IPS-18c (cell line): ENCODE measurements at regions not wholly inside any gene's neighbourhood (a gene's known extent, or its start where the extent isn't known, plus 50 kb on each side); places are given as distances from the start of the nearest gene placed in this dataset.

Experiments used
- H3K4me3 ChIP-seq: 2 replicates; pipeline ENCODE4 v1.7.0; 2013; ENCODE audit warnings: low read depth, mild to moderate bottlenecking, low read length, moderate library complexity; ENCODE audit not compliant: insufficient read depth
- H3K9me3 ChIP-seq: one replicate; pipeline ENCODE4 v1.6.1; 2013; ENCODE audit warnings: mild to moderate bottlenecking, low read length, moderate library complexity; ENCODE audit not compliant: control insufficient read depth, insufficient read depth

GRCh38 chr5:105015098-105015497 lies 1452.5 kb upstream of the NUDT12 start:
- Histone ChIP-seq H3K9me3 (no peaks in the 10 kb centered on the region), H3K4me3 (no peak overlapping the region)

DNA sequence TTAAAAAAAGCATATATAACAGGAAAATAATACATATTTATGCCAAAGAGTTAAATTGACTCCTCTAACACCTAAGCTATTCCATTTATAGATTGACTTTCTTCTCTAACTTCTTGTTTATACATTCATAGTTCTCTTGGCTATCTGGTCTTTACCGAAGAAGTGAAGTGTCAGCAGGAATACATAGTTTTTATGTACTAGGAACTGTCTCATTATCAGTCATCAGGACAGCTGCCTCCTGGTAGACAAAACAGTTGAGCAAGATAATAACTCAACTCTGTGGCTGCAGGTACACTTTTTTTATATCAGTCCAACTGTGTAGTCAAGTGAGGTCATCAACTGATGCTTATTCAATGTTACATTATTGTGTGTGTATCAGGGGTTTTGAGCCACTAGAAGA lies 1436.0 kb upstream of the NUDT12 start:
- H3K4me3 ChIP-seq, result no peak overlapping the region
- H3K9me3 ChIP-seq, result no peaks in the 10 kb centered on the region

DNA sequence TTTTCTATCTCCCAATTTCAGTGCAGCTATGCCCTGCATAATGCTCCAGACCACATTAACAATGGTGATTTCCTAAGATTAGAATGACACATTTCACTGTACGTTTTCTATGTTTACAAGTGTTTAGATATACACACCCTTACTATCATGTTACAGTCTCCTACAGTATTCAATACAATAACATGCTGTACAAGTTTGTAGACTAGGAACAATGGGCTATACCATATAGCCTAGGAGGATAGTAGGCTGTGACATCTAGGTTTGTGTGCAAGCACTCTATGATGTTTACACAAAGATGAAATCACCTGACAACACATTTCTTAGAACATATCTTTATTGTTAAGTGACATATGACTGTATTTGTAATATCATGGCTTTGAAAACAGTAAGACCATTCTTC lies 1435.6 kb upstream of the NUDT12 start:
- H3K4me3 ChIP-seq, result no peak overlapping the region
- H3K9me3 ChIP-seq, result no peaks in the 10 kb centered on the region

DNA sequence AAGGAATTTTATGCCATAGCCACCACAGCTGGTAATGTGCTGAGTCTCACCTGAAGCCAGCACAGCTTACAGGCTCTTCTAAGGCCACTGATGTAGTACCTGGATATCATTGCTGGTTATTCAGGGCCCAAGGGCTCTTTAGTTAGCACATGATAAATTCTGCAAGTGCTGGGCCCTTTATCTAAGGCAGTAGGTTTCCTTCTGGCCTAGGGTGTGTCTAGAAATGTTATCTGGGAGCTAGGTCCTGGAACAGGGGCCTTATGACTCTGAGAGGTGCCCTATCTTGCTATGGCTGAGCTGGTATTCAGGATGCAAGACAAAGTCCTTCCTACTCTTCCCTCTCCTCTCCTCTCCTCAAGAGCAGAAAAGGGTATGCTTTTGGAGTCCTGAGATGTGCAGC lies 1424.5 kb upstream of the NUDT12 start:
- no peaks in the 10 kb centered on the region for H3K9me3 ChIP-seq

GRCh38 chr5:104977529-104977928 lies 1414.9 kb upstream of the NUDT12 start:
- Histone ChIP-seq H3K9me3 (no peaks in the 10 kb centered on the region), H3K4me3 (no peak overlapping the region)

More for the DNA sequence above, 1424.5 kb upstream of the NUDT12 start:
- no peak overlapping the region for H3K4me3 ChIP-seq

DNA sequence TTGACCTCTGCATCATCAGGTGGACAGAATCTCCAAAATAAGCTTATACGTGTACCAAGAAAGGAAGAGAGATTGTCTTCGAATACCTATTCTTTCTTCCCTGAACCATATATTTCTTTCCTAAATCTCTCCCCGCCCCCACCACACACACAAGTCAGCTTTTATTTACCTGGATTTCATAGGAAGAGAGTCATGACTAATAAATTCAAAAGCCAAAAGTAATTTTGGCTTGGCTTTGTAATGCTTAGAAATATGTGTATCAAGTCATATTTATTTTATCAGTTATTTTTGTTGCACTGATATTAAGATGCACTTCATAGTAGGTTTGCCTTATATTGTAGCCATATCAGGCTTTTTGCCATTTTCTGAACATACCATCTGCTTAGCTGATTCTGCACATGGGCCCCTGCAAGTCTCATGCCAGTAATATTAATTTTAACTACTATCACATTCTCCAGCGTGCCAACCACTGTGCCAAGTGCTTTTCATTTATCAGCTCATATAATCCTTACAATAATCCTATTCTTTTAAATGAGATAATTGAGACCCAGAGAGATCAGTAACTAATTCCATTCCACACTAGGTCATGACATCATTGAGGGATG lies 1405.3 kb upstream of the NUDT12 start:
- Histone ChIP-seq H3K4me3 (no peak overlapping the region), H3K9me3 (no peaks in the 10 kb centered on the region)

- Histone ChIP-seq H3K9me3 (no peaks in the 10 kb centered on the region), H3K4me3 (no peak overlapping the region)
Observed at GRCh38 chr5:104965006-104965405, 1402.4 kb upstream of the NUDT12 start.

DNA sequence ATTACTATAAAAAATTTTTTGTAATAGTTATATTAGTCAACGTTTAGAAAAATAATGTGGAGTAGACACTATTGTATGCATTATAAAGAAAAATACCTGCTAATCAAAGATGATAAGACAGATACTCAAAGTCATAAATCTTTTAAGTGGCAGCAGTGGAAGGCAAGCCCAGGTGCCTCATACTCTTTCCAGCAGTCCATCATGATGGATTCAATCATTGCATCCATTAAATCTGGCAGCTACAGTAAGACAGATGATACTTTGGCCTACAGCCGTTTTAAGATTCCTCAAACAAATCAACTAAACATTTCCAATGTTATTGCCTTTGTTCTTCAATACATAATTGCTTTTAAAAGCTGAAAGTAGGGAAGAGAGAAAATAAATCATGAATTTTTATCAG lies 1392.9 kb upstream of the NUDT12 start:
- H3K9me3 ChIP-seq, result peaks cover under 1% of the 10 kb centered on the region

DNA sequence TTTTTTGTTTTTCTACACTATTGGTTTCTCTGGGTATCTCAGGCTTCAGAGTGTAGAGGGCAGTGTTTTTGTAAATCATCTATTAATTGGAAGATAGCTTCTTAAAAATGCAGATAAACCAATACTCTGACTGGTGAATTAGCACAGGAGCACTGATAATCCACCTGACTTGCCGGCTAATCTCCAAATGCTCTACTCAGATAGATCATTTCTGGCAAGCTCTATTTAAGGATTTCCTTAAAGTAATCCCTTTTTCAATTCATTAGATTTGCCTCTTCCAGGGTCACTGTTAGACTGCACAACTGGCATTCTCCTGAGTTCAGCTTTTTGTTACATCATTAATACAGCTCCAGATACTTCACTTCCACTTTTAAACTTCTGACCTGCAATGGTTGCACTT lies 1390.3 kb upstream of the NUDT12 start:
- peaks cover 2% of the 10 kb centered on the region for H3K9me3 ChIP-seq
- H3K4me3 ChIP-seq, result no peak overlapping the region

More for the DNA sequence above, 1392.9 kb upstream of the NUDT12 start:
- no peak overlapping the region for H3K4me3 ChIP-seq

GRCh38 chr5:104951829-104952228 lies 1389.2 kb upstream of the NUDT12 start:
- Histone ChIP-seq H3K4me3 (no peak overlapping the region), H3K9me3 (peaks cover 2% of the 10 kb centered on the region)

- Histone ChIP-seq H3K9me3 (peaks cover 2% of the 10 kb centered on the region), H3K4me3 (no peak overlapping the region)
Observed at GRCh38 chr5:104947076-104947475, 1384.5 kb upstream of the NUDT12 start.

DNA sequence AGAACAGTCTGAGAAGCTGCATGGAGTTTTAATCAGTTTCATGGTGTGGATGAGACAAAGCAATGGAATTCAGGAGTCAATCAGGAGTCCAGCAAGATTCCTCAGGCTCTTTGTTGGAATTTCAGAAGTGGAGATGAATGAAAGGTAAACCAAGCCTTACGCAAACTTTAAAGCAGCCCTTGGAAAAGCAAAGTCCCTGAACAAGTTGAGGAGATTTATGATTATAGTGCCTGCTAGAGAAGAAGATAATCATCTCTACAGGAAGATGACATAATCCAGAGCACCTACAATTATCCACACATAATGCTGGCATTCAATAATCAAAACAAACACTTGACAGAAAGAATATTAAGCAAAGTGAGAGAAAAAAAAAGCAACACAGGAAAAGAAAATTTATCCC lies 1380.1 kb upstream of the NUDT12 start:
- Histone ChIP-seq H3K9me3 (no peaks in the 10 kb centered on the region), H3K4me3 (no peak overlapping the region)

GRCh38 chr5:104941030-104941645 lies 1378.5 kb upstream of the NUDT12 start:
- Histone ChIP-seq H3K4me3 (no peak overlapping the region), H3K9me3 (no peaks in the 10 kb centered on the region)

DNA sequence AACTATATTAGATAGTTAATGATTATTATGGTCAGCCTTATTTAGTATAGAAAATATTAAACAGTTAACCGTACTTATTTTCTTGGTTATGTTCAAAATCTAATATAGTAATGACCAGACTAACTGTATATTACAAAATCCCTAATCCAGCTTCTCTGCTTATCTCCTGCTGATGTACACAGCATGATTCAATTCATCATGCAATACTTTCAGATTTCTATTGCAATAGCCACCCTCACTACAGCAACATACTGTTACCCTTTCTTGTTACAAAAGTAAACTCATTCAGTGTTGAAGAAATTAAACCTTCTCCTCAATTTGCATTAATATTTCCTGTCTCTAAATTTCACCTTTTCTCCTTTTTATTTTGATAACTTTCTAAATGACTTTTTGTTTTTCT lies 1375.0 kb upstream of the NUDT12 start:
- Histone ChIP-seq H3K4me3 (no peak overlapping the region), H3K9me3 (no peaks in the 10 kb centered on the region)

GRCh38 chr5:104932431-104932830 lies 1369.8 kb upstream of the NUDT12 start:
- Histone ChIP-seq H3K9me3 (no peaks in the 10 kb centered on the region), H3K4me3 (no peak overlapping the region)

DNA sequence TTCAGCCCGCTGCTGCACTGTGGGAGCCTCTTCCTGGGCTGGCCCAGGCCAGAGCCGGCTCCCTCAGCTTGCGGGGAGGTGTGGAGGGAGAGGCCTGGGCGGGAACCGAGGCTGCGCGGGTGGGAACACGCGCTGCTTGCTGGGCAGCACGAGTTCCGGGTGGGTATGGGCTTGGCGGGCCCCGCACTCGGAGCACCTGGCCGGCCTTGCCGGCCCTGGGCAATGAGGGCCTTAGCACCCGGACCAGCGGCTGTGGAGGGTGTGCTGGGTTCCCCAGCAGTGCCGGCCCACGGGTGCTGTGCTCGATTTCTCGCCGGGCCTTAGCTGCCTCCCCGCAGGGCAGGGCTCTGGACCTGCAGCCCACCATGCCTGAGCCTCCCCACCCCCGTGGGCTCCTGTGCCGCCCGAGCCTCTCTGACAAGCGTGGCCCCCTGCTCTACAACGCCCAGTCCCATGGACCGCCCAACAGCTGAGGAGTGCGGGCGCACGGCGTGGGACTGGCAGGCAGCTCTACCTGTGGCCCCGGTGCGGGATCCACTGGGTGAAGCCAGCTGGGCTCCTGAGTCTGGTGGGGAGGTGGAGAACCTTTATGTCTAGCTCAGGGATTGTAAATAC lies 1366.4 kb upstream of the NUDT12 start:
- H3K4me3 ChIP-seq, result no peak overlapping the region
- H3K9me3 ChIP-seq, result no peaks in the 10 kb centered on the region

GRCh38 chr5:104915226-104915625 lies 1352.6 kb upstream of the NUDT12 start:
- Histone ChIP-seq H3K4me3 (no peak overlapping the region), H3K9me3 (no peaks in the 10 kb centered on the region)

DNA sequence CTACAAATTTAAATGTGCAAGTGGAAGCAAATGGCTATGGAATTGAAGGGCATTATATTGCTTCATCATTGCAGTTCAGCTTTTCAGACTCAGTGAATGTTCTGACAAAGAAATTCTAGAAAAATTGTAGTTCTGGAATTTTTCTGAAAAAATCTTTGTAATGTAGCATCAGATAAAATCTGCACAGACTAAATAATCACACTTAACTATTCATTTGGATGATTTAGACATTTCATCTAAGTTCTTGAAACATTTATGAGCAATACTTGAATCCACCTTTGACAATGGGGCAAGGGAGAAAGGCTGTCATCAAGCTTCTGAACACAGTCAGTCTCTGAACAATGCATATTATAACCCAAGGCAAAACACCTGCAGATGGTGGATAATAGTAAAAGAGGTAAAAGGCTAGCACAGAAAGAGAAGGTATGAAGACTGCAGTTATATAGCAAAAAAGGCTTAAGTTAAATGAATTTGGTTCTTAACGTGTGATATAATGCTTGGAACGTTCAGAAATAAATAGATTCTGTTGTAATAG lies 1352.0 kb upstream of the NUDT12 start:
- H3K4me3 ChIP-seq, result no peak overlapping the region
- H3K9me3 ChIP-seq, result no peaks in the 10 kb centered on the region
